NCI-H1092 (cell line): ENCODE measurements at regions not wholly inside any gene's neighbourhood (a gene's known extent, or its start where the extent isn't known, plus 50 kb on each side); places are given as distances from the start of the nearest gene placed in this dataset.

Experiments used
- DNase-seq: peaks from one replicate; lab custom pipeline; 2025; lab: John Stamatoyannopoulos, UW

DNA sequence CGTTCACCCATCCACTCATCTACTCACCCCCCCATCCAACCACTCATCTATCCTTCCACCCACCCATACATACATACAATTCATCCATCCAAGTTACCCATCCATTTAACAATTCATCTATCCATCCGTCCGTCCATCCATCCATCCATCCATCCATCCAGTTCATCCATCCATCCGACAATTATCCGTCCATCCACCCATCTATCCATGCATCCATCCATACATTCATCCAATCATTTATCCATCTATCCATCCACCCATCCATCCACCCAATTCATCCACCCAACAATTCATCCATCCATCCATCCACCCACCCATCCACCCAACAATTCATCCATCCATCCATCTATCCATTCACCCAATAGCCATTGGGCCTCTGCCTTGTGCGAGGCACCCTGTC lies 173.2 kb upstream of the MVB12B start:
- no peak for DNase-seq

DNA sequence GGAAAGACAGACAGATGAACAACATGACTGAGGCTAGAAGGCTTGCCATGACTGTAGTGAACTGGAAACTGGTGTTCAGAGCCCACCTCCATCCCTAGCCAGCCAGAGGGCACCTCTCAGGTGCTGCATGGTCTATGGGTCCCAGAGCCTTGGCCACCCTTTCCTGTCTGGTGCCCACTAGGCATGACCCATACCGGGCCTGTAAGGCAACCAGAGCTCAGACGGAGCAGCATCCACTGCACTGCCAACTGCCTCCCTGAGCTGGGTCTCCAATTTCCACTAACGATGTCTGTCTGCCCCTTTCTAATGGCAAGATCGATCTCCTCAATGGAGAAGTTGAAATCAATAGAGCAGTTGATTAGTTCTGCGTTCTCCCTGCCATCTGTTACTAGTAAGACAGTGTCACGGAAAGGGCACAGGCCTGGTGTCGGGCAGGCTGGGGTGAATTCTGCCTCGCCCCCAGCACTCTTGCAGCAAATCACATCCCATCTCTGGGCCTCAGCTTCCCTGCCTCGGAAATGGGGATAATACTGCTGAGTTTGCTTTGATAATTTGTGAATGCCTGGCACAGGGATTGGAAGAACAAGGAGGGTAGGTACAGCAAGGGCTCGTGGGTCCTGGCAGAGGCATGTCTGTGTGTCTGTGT lies 172.3 kb upstream of the MVB12B start:
- no peak for DNase-seq

DNA sequence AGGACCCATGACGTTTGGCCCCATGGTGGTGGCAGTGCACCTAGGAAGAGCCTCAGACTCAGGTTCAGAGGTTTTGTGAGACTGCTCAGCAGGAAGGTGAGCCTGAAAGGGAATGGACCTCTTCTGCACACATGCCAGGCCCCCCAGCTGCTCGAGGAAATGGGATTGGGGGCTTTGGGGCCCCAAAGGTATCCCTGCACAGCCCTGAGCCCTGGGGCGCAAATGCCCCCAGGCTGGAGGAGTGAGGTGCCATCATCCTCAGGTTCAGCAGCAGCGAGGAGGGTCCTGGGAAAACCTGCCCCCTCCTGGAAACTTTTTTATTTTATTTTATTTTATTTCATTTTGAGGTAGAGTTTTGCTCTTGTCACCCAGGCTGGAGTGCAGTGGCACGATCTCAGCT lies 171.8 kb upstream of the MVB12B start:
- DNase-seq, result no peak

DNA sequence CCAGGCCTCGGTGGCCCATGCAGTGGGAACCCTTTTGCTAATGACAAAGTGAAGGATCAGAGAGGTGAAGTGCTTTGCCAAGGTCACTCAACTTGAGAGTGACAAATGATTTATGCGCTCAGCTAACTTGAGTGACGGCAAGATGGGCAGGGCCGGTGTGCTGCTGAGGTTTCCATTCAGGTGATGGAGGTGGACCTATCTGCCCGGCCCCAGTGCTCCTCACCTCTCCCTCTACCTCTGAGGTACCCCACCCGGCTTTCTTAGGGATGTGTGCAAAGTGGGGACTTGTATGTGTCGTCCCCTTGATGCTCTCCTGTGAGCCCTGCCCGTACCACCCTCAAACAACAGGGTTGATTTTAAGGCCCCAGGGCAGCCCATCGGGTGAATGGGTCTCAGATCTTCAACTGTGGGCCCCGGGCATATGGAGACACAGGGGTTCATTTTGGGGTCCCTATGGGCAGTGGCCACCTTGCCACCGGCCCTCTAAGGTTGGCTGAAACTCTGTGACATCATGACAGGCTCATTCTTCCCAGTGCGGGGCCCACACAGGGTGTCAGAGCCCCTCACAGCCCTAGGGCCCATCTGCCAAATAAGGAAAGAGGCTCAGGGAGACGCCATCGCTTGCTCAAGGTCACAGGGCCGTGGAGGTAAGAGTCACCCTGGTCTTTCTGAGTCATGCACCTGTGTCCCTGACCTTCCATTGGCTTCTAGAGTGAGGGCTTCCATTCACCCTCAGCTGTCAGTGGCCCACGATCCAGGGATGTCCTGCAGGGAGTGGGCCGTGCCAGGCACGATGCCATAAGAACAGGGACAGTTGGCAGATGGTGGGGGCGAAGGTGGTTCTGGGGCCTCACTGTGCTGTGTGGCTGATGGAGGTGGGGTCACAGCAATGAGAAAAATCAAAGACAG lies 170.6 kb upstream of the MVB12B start:
- no peak for DNase-seq

DNA sequence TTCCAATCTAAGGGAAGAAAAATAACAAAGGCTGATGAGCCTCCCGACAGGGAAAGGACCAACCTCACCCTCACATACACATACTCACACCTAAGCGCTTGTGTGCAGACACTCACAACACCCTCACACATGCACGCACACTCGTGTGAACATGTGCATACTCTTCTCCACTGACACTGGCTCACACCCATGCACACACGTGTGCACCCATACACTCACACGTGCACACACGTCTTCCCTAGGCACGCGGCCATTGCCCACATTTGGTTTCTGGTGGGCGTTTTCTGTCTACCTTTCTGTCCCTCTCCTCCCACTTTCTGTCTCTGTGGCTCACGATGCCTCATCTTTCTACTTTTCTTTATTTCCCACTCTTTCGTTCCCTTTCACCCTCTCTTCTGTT lies 169.7 kb upstream of the MVB12B start:
- no peak for DNase-seq

DNA sequence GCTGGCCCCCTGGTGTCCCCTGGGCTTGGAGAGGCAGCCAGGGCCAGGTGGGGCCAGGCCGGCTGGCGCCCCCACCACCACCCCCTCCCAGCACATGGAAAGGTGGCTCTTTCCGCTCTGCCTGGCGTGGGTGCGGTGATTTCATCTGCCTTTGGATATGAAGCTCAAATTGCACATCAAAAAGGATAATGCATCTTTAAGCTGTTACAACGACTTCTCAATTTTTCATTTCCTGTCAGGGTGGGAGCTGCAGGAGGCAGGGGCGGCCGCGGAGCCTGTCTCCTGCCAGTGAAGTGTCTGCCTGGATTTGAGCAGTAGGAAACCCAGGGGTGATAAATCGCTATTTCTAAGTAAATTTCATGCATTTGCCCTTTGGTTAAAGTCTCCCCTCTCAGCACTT lies 169.2 kb upstream of the MVB12B start:
- no peak for DNase-seq

DNA sequence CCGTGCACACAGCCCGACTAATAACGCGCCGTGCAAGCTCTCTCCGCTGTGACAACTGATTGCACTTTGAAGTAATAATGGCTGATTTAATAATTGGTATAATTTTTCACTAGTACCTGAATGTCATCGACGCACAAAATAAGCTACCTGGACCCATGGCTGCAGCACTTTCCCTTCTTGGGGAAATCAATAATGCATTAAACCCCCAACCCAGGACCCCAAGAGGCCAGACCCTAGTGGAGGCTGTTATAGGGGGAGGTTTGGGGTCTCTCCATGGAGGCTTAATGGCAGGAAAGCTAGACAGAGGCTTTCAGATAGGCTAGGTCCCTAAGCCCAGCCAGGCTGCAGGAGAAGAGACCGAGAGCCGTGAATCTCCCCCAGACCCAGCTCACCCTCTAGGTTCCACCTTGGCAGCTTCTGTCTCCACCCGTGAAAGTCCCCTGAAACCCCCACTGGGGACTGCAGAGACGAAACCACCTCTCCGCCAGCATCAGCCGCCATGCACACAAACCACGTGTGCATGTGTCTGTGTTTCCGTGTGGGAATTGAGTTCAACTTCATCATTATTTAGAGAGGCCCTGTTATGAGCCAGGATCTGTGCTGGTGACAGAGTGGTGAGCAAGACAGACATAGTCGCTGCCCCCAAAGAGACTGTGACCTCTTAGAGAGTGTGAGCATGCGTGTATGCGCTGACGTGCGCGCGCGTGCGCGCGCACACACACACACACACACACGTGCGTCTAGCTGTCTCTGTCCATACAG lies 168.6 kb upstream of the MVB12B start:
- no peak for DNase-seq

DNA sequence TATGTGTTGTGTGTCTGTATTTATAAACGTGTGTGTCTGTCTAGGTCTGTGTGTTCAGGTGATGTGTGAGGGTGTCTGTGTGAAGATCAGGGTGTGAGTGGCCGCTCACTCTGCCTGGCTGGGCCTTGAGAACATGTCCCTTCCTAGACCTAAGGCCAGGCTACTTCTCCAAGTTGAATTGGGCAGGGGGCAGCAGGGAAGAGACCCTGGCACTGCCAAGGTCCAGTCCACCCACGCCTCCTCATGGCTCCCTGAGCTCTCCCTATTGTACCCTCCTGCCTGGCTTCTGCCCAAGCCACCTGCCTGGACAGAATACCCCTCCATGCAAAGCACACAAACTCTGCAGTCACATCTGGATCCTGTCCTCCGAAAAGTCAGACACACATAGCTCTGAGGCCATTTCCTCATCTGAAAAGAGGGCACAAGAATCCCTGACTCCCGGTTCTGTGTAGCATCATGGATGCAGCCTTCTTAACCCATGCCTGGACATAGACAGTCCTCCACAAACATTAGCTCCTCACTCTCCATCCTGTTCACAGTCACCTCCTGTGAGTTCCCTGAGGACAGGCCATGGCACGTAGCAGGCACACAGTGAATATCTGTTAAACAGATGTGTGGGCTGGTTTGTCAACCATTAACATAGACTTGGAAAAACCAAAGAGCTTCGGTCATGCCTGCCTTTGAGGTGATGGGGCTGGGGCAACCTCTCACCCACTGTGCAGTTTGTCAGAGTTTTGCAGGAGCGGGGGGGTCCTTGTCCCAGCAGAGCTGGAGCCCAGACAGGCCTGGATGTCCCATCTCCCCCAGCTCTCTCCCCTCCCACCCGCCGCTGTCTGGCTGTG lies 167.8 kb upstream of the MVB12B start:
- DNase-seq, result no peak

DNA sequence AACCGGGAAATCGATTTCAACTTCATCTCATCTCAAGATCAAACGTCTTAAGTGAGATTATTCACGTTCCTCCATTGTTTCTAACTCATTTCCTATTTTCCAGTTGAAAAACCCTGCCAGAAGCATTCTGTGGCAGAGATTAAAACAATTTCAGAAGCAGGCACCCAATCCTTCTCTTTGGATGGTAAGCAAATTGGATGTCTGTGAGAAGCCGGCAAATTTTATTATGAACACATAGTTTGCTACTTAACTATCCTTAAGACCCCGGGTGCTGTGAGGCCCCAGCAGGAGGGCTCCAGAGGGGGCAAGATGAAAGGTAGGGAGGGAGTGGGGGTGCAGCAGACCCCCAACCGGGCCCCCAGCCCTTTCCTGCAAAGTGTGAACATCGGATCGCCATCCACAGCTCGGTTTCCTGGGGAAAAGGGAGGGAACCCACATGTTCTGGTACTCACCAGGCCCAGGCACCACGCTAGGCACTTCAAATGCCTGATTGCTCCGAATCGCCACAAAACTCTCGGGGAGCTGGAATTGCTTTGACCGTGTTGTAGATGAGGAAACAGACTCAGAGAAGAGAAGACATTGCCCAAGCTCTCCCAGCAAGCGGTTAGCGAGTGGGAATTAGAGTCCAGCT lies 167.1 kb upstream of the MVB12B start:
- DNase-seq, result no peak

DNA sequence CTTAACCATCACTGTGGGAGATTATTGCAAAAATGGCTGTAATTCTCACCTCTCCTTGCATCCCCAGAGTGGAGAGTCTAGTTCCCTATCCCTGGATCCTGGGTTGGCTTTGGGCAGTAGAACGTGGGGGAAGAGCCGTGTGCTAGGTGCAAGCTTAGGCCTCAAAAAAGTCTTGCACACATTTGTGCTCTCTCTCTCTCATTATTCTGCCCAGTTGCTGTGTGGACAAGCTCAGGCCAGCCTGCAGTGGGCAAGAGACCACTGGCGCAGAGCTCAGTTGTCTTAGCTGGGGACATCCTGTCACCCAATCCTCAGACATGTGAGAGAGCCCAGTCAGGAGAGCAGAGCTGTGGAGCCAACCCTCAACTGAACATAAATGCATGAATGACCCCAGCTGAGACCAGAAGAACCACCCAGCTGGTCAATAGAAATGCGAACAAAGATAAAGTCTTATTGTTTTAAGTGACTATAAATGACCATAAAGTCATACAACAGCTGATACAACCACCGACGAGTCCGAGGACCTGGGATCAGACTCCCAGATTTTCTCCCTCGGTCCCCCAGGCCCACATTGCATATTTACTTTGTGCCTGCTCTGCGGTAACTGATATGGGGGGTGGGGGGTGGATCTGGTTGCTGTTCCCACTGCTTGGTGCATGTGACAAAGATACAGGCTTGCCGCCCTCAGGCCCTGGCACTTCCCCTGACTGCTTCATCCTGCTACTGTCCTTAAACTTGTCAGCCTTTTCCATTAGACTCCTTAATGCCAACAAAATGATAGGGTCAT lies 166.4 kb upstream of the MVB12B start:
- no peak for DNase-seq

DNA sequence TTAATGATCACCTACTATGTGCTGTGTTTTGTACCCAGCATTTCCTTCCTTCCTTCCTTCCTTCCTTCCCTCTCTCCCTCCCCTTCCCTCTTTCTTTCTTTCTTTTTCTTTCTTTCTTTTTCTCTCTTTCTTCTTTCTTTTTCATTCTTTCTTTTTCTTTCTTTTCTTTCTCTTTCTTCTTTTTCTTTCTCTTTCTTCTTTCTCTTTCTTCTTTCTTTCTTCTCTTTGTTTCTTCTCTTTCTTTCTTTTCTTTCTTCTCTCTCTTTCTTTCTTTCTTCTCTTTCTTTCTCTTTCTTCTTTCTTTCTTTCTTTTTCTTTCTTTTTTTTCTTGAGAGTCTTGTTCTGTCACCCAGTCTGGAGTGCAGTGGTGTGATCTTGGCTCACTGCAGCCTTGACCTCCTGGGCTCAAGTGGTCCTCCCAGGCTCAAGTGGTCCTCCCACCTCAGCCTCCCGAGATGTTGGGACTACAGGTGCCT lies 165.7 kb upstream of the MVB12B start:
- DNase-seq, result no peak

DNA sequence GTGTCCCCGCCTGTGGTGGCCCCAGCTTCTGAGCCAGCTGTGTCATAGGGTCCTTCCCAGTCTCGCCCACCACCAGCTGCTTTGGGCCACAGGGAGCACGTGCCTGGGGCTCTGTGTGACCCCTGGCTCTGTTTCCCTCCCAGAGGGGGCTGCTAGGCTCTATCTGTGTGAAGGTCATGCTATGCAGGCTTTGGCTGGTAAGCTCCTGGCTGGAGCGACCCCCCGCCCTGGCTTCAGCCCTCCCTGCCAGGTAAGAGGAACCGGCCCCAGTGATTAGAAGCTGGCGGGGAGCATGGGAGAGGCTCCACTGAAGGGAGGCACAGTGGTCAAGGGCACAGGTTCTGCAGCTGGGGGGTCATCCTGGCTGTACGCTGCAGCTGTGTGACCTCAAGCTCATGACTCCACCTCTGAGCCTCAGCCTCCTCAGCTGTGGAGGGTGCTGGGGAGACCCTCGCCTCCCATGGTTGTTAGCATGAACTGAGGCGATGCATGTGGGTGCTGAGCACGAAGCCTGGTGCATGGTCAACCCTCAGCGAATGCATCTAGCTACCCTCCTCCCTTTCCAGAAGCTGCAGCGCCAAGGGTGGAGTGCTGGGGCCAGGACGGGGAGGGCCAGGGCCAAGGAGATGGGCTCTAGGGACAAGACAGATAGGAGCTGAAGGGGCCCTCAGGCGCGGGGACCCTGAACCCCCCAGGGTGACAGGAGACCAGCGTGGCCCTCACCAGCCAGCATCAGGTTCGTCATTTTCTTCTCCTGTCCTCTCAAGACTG lies 163.8 kb upstream of the MVB12B start:
- DNase-seq, result no peak

DNA sequence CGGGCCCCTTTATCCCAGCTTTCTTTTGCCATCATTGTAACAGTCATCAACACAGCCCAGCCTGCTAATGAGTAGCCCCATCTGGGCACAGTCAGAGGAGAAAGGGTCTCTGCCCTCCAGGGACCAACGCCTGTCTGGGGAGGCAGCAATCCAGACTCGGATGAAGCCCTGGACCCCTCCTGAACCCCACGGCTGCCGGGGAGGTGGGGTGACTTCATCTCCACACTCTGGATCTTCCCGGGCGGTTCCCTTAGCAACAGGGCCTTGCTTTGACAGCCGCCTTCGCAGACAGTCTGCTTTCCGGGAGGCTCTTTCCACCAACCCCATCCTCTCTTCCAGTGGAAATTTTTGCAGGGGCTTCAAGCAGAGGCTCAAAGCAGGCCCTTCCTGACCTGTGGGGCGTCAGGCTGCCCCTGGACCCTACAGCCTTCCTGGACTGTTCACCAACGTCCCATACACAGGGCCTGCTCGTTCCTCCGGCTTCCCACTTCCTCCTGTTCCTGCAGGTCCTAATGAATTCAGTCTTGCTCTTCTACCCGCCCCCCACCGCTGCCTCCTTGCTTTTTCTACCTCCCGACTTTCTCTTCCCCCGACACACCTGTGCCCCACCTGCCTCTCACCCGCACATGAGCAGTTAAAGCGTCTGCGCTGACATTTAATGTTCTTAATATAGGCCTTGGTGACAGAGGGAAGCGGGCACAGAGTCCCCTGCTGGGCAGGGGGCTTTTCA lies 161.7 kb upstream of the MVB12B start:
- DNase-seq, result no peak

DNA sequence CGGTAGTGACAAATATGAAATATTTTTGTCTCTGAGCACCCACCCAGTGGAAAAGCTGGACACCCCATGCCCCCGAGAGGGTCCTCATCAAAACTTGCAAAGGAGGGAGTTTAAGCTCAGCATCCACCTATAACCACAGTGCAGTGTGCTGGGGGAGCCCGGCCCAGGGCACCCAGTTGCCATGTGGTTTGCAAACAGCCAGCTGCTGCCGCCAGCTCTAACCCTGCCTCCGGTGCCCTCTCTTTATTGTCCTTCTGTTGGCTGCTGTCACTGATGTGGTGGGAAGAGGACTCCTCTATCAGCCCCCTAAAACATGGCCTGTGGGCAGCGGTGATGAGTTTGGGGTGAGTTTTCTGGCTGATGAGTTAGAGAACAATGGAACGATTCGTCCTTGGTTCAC lies 160.9 kb upstream of the MVB12B start:
- no peak for DNase-seq

DNA sequence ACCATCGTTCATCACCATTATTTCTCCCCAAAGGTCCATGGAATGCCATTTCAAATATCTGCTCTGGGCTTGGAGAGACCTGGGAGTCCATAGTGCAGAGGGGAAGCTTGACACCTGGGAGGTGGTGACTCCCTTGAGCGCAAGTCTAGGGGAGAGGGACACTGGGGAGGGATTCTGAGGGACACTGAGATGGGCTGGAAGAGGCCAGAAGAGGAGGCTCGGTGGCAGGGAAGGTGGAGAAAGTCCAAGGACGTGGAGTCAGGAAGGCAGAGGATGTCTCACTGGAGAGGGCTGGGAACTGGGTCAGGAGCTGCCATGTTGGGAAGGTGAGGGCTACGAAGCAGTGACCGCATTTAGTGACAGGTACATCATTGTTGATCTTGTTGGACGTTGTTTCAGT lies 160.3 kb upstream of the MVB12B start:
- DNase-seq, result no peak

DNA sequence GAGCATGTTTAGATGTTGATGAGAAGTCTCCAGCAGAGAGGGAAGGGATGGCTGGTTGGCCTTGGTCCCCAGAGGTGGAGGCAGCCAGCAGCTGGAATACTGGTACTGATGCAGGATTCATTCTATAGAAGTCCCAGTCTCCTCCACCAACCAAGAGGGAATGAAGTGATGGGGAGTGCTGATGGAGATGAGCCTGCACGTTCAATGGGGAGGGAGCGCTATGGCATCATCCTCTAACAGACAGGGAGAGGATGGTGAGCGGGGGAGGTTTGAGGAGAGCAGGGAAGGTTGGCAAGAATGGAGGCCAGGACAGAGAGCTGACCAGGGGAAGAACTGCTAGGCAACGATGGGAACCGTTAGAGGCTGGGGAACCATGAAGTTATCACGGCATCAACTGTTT lies 159.8 kb upstream of the MVB12B start:
- no peak for DNase-seq

DNA sequence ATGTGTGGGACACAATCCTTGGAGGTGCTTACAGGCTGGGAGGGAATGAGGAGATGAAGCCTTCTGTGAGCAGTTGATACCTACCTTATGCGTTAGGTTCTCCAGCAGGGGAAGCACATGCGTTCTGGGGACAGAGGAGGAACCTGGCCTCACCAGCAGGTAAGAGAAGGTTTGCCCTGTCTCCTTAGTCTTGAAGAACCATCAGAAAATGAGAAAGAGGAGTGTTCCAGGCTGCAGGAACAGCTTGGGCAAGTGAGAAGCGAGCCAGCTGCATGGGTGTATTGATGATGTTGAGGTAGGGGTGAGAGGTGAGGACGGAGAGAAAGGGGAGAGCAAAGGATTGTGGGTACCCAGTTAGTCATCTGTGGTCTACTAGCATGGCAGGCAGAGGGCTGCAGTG lies 156.9 kb upstream of the MVB12B start:
- DNase-seq, result no peak

DNA sequence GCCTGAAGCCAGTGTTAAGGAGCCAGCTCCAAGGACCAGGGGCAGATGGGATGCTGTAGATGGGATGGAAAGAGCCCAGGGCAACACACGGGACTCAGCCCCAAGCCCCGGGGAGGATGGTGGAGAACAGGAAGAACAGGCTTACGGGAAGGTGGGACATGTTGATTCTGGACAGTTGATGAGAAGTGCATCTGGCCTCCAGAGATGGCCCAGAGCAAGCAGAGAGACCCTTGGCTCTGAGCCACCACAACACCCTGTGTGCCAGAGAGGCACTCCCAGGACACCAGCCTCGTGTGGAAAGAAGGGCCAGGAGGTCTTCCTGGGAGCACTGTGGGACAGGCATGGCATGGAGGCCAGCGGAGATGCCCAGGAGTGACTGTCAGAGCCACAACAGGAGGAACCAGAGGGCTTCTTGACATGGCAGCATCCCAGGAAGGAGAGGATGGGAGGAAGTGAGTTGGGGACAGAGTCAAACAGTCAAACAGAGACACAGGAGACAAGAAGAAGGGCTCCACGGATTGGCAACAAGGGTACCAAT lies 156.3 kb upstream of the MVB12B start:
- DNase-seq, result no peak

DNA sequence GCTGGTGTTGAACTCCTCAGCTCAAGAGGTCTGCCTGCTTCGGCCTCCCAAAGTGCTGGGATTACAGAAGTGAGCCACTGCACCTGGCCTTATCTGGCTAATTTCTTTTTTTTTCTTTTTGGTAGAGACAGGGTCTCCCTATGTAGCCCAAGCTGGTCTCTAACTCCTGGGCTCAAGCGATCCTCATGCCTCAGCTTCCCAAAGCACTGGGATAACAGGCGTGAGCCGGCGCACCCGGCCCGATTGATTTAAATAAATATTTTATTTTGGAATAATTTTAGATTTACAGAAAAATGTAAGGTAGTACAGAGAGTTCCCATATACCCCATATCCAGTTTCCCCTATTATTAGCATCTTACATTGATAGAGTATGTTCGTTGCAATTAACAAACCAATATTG lies 155.0 kb upstream of the MVB12B start:
- DNase-seq, result no peak
